Kidney (tissue), 10 donors: ENCODE measurements at regions not wholly inside any gene's neighbourhood (a gene's known extent, or its start where the extent isn't known, plus 50 kb on each side); places are given as distances from the start of the nearest gene placed in this dataset.
"Not testable (repeated sequence)": the region's sequence is repeated elsewhere in the genome, so short reads cannot be mapped to it uniquely, and the experiment has no call there.

Experiments
- DNase-seq, 5 donors: peaks; one replicate each; pipeline ENCODE4 v3.0.0-alpha.2; 2013 to 2020
- FAIRE-seq: peaks from 2 replicates; lab custom pipeline; 2012; peaks lifted over from hg19 to GRCh38; lab: Jason Lieb, UNC
- H3K27ac ChIP-seq, 2 donors: one replicate each; pipeline ENCODE4 v1.7.0; 2013; ENCODE audit warnings: low read depth in 2 of 2, low read length in 2 of 2, inconsistent platforms in 1 of 2
- H3K27me3 ChIP-seq: one replicate; pipeline ENCODE4 v1.7.1; 2013; ENCODE audit warnings: low read length, inconsistent platforms; ENCODE audit not compliant: control insufficient read depth, insufficient read depth
- H3K36me3 ChIP-seq, 3 donors: one replicate each; pipeline versions ENCODE4 v1.7.0 to v1.7.1; 2013; ENCODE audit warnings: low read length in 3 of 3, control low read depth in 1 of 3, inconsistent platforms in 1 of 3; ENCODE audit not compliant: insufficient read depth in 3 of 3, control insufficient read depth in 2 of 3
- H3K4me1 ChIP-seq, 3 donors: one replicate each; pipeline versions ENCODE4 v1.7.0 to v1.7.1; 2013; ENCODE audit warnings: low read length in 3 of 3, inconsistent platforms in 1 of 3, low read depth in 1 of 3; ENCODE audit not compliant: control insufficient read depth in 2 of 3, insufficient read depth in 2 of 3
- H3K4me3 ChIP-seq, 3 donors: one replicate each; pipeline versions ENCODE4 v1.7.0 to v1.8.1; 2013; ENCODE audit warnings: low read length in 3 of 3, control low read depth in 1 of 3, inconsistent platforms in 1 of 3
- H3K9ac ChIP-seq, 3 donors: one replicate each; pipeline versions ENCODE4 v1.7.0 to v1.7.1; 2013; ENCODE audit warnings: low read length in 3 of 3, control low read depth in 1 of 3, inconsistent platforms in 1 of 3
- H3K9me3 ChIP-seq, 3 donors: one replicate each; pipeline versions ENCODE4 v1.7.0 to v1.7.1; 2013; ENCODE audit warnings: low read length in 3 of 3, control low read depth in 1 of 3, inconsistent platforms in 1 of 3; ENCODE audit not compliant: control insufficient read depth in 2 of 3, insufficient read depth in 1 of 3
- intact Hi-C: fragments of 100-400 bp; cut with DNase I; formaldehyde crosslinking; loops from one replicate; pipeline ENCODE4 v1.11.1; 2022
- donor health status: control.
- donor health status: control.
- donor health status: DM: yes; HTN: yes; CAD: no.
- donor health status: Normal renal cell carcinoma (clear cell type).

GRCh38 chr2:131831450-131832208, 303.9 kb downstream of the CCDC74A start:
- intact Hi-C loops, H3K27me3 ChIP-seq, H3K9ac ChIP-seq, H3K4me1 ChIP-seq, H3K27ac ChIP-seq, FAIRE-seq, H3K9me3 ChIP-seq, H3K4me3 ChIP-seq, H3K36me3 ChIP-seq: not testable (repeated sequence)
- DNase-seq = peak in 4 of 5 donors; percentile 3 to 62 (median 35)

GRCh38 chr2:131832209-131832780, 304.6 kb downstream of the CCDC74A start:
- DNase-seq = peak in 2 of 5 donors; percentile 35 to 55
- H3K9me3 ChIP-seq, H3K4me3 ChIP-seq, H3K27ac ChIP-seq, H3K9ac ChIP-seq, intact Hi-C loops, H3K36me3 ChIP-seq, FAIRE-seq, H3K27me3 ChIP-seq, H3K4me1 ChIP-seq: not testable (repeated sequence)

- H3K36me3 ChIP-seq, H3K27ac ChIP-seq, H3K27me3 ChIP-seq, H3K4me3 ChIP-seq, H3K4me1 ChIP-seq, FAIRE-seq, H3K9ac ChIP-seq, H3K9me3 ChIP-seq, intact Hi-C loops: not testable (repeated sequence)
- DNase-seq = peak in 3 of 5 donors; percentile 7 to 46 (median 30)
These were observed 305.2 kb downstream of the CCDC74A start for GRCh38 chr2:131832917-131833316.

- H3K9me3 ChIP-seq, H3K27ac ChIP-seq, H3K27me3 ChIP-seq, FAIRE-seq, intact Hi-C loops, H3K9ac ChIP-seq, H3K36me3 ChIP-seq, H3K4me1 ChIP-seq, H3K4me3 ChIP-seq: not testable (repeated sequence)
- peak in 2 of 5 donors; percentile 28 to 57 for DNase-seq
These were observed 305.9 kb downstream of the CCDC74A start for GRCh38 chr2:131833367-131834202.

GRCh38 chr2:131834203-131835020, 306.7 kb downstream of the CCDC74A start:
- H3K9me3 ChIP-seq, H3K4me1 ChIP-seq, FAIRE-seq, H3K27ac ChIP-seq, H3K4me3 ChIP-seq, H3K36me3 ChIP-seq, intact Hi-C loops, H3K9ac ChIP-seq, H3K27me3 ChIP-seq: not testable (repeated sequence)
- DNase-seq = peak in 1 of 5 donors; percentile 70

- H3K4me3 ChIP-seq, DNase-seq, H3K27ac ChIP-seq, H3K9me3 ChIP-seq, H3K36me3 ChIP-seq, H3K4me1 ChIP-seq, FAIRE-seq, intact Hi-C loops, H3K27me3 ChIP-seq, H3K9ac ChIP-seq: not testable (repeated sequence)
These were observed 307.3 kb downstream of the CCDC74A start for GRCh38 chr2:131835022-131835421.
